ENCODE measurements at regions not wholly inside any gene's neighbourhood (a gene's known extent, or its start where the extent isn't known, plus 50 kb on each side); places are given as distances from the start of the nearest gene placed in this dataset.

DNA sequence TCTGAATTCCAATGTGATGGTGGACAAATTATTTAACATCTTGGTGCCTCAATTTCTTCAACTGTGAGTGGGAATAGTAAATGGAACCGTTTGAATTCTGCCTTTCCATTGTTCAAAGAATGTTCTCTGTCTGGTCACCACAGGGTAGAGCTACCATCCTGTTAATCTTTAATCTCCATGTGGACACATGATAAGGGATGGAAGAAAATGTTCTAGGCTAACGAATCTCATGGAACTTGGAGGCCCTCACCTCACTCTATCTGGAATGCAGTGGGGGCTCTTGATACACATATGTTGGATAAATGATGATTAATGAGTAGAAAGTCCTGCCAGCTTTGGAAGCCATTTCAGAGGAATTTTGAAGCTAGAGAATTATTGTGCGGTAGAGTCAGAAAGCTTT lies 118.5 kb upstream of the HABP2 start:
- Histone ChIP-seq H3K27me3 (ENCODE audit: insufficient read depth, poor library complexity, severe bottlenecking) (no peaks in the 10 kb centered on the region), H3K27ac (replicated peaks) (no peak overlapping the region), H3K4me3 (replicated peaks; ENCODE audit: insufficient read depth, low read length) (no peak overlapping the region)
- DNase-seq (ENCODE audit: low read depth in 1 of 2, low spot score in 1 of 2) = no peak
- TF ChIP-seq POLR2AphosphoS5 (IDR thresholded peaks at IDR 0.05; ENCODE audit: low read depth) = no peak
- TF ChIP-seq, protein P1, sequence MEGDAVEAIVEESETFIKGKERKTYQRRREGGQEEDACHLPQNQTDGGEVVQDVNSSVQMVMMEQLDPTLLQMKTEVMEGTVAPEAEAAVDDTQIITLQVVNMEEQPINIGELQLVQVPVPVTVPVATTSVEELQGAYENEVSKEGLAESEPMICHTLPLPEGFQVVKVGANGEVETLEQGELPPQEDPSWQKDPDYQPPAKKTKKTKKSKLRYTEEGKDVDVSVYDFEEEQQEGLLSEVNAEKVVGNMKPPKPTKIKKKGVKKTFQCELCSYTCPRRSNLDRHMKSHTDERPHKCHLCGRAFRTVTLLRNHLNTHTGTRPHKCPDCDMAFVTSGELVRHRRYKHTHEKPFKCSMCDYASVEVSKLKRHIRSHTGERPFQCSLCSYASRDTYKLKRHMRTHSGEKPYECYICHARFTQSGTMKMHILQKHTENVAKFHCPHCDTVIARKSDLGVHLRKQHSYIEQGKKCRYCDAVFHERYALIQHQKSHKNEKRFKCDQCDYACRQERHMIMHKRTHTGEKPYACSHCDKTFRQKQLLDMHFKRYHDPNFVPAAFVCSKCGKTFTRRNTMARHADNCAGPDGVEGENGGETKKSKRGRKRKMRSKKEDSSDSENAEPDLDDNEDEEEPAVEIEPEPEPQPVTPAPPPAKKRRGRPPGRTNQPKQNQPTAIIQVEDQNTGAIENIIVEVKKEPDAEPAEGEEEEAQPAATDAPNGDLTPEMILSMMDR (IDR thresholded peaks at IDR 0.05; ENCODE audit: insufficient read depth, low read length) = no peak
- TF ChIP-seq, protein P2, sequence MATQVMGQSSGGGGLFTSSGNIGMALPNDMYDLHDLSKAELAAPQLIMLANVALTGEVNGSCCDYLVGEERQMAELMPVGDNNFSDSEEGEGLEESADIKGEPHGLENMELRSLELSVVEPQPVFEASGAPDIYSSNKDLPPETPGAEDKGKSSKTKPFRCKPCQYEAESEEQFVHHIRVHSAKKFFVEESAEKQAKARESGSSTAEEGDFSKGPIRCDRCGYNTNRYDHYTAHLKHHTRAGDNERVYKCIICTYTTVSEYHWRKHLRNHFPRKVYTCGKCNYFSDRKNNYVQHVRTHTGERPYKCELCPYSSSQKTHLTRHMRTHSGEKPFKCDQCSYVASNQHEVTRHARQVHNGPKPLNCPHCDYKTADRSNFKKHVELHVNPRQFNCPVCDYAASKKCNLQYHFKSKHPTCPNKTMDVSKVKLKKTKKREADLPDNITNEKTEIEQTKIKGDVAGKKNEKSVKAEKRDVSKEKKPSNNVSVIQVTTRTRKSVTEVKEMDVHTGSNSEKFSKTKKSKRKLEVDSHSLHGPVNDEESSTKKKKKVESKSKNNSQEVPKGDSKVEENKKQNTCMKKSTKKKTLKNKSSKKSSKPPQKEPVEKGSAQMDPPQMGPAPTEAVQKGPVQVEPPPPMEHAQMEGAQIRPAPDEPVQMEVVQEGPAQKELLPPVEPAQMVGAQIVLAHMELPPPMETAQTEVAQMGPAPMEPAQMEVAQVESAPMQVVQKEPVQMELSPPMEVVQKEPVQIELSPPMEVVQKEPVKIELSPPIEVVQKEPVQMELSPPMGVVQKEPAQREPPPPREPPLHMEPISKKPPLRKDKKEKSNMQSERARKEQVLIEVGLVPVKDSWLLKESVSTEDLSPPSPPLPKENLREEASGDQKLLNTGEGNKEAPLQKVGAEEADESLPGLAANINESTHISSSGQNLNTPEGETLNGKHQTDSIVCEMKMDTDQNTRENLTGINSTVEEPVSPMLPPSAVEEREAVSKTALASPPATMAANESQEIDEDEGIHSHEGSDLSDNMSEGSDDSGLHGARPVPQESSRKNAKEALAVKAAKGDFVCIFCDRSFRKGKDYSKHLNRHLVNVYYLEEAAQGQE (IDR thresholded peaks at IDR 0.05; ENCODE audit: insufficient replicate concordance, low read depth) = no peak
- no peak for TF ChIP-seq SPI1 (IDR thresholded peaks at IDR 0.05; ENCODE audit: borderline replicate concordance, low read depth)
- no peak for TF ChIP-seq GABPA (IDR thresholded peaks at IDR 0.05; ENCODE audit: low read depth)

DNA sequence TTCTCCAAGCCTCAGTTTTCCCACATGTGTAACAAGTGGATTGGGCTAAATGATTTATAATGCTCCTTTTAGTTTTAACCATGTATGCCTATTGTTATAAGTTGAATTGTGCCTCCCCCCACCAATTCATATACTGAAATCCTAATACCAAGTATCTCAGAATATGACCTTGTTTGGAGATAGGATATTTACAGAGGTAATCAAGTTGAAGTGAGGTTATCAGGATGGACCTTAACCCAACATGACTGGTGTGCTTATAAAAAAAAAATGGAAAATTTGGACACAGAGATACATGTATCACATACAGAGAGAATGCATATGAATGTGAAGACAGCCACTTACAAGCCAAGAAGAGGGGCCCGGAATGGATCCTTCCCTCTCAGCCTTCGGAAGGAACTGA lies 117.9 kb upstream of the HABP2 start:
- no peak for DNase-seq (ENCODE audit: low read depth in 1 of 2, low spot score in 1 of 2)
- Histone ChIP-seq H3K27me3 (ENCODE audit: insufficient read depth, poor library complexity, severe bottlenecking) (no peaks in the 10 kb centered on the region), H3K4me3 (replicated peaks; ENCODE audit: insufficient read depth, low read length) (no peak overlapping the region), H3K27ac (replicated peaks) (no peak overlapping the region)
- TF ChIP-seq, protein P2 (IDR thresholded peaks at IDR 0.05; ENCODE audit: insufficient replicate concordance, low read depth) = no peak
- TF ChIP-seq GABPA (IDR thresholded peaks at IDR 0.05; ENCODE audit: low read depth) (no peak), POLR2AphosphoS5 (IDR thresholded peaks at IDR 0.05; ENCODE audit: low read depth) (no peak), SPI1 (IDR thresholded peaks at IDR 0.05; ENCODE audit: borderline replicate concordance, low read depth) (no peak)
- TF ChIP-seq, protein P1 (IDR thresholded peaks at IDR 0.05; ENCODE audit: insufficient read depth, low read length) = no peak

DNA sequence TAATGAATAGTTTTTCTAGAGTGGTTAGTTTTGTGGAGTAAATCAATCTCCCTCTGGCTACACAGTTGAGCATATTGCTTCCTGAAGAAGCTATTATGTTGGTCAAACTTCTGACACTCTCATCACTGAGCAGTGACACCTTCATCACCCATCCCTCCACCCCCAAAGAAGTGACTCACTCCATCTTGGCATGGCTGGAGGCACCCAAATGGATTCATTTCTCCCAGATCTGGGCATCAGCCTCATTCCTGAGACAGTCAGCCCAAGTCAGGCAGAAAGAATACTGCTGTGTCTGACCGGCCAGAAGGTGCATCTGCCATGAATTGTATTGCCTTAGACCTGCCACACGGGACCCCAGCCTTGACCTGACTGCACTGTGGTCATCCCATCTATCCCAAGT lies 117.0 kb upstream of the HABP2 start:
- no peak for DNase-seq (ENCODE audit: low read depth in 1 of 2, low spot score in 1 of 2)
- TF ChIP-seq GABPA (IDR thresholded peaks at IDR 0.05; ENCODE audit: low read depth) (no peak), SPI1 (IDR thresholded peaks at IDR 0.05; ENCODE audit: borderline replicate concordance, low read depth) (no peak), POLR2AphosphoS5 (IDR thresholded peaks at IDR 0.05; ENCODE audit: low read depth) (no peak)
- TF ChIP-seq, protein P2 (IDR thresholded peaks at IDR 0.05; ENCODE audit: insufficient replicate concordance, low read depth) = no peak
- TF ChIP-seq, protein P1 (IDR thresholded peaks at IDR 0.05; ENCODE audit: insufficient read depth, low read length) = no peak
- H3K4me3 ChIP-seq (replicated peaks; ENCODE audit: insufficient read depth, low read length) = no peak overlapping the region
- H3K27me3 ChIP-seq (ENCODE audit: insufficient read depth, poor library complexity, severe bottlenecking) = no peaks in the 10 kb centered on the region
- no peak overlapping the region for H3K27ac ChIP-seq (replicated peaks)

Measured in HL-60 (cell line).